Activated CD8-positive, alpha-beta T cell treated with anti-CD3 and anti-CD28 coated beads, Interleukin-2, amount 10 ng/mL, durations not matched to agents 7 days and 5 days (primary cell): ENCODE measurements at regions not wholly inside any gene's neighbourhood (a gene's known extent, or its start where the extent isn't known, plus 50 kb on each side); places are given as distances from the start of the nearest gene placed in this dataset.

Source experiments
- ATAC-seq: fragments of 150-1000 bp; cut with Tn5 transposase; one replicate; pipeline ENCODE4 v1.10.0; 2021; ENCODE audit warnings: moderate library complexity
- CTCF ChIA-PET: fragments of 350-600 bp; sonication (Branson Sonifier 250); formaldehyde crosslinking; loops from one replicate; lab custom pipeline; 2021; ENCODE audit warnings: antibody characterized with exemption; lab: Charles Lee
- POLR2A ChIA-PET: fragments of 350-600 bp; sonication (Branson Sonifier 250); formaldehyde crosslinking; loops from one replicate; lab custom pipeline; 2021; ENCODE audit warnings: antibody characterized with exemption; lab: Charles Lee
- DNase-seq: peaks from one replicate; pipeline ENCODE4 v3.0.0-alpha.2; 2020
- H3K27ac Mint-ChIP-seq: one replicate; pipeline ENCODE4 v1.8.0; 2021; ENCODE audit warnings: mild to moderate bottlenecking, mixed read lengths
- H3K27me3 Mint-ChIP-seq: one replicate; pipeline ENCODE4 v1.8.0; 2021; ENCODE audit warnings: low read depth, mixed read lengths
- H3K36me3 Mint-ChIP-seq: one replicate; pipeline ENCODE4 v1.8.0; 2021; ENCODE audit warnings: low read depth, mixed read lengths
- H3K4me1 Mint-ChIP-seq: one replicate; pipeline ENCODE4 v1.8.0; 2021; ENCODE audit warnings: low read depth, mixed read lengths
- H3K4me3 Mint-ChIP-seq: one replicate; pipeline ENCODE4 v1.8.0; 2021; ENCODE audit warnings: mild to moderate bottlenecking, mixed read lengths
- H3K9me3 Mint-ChIP-seq: one replicate; pipeline ENCODE4 v1.8.0; 2022; ENCODE audit warnings: mixed read lengths; ENCODE audit not compliant: insufficient read depth

GRCh38 chr4:171007618-171008390 is 805.4 kb upstream of the GALNTL6 start:
- Mint-ChIP-seq H3K36me3 (no peaks in the 10 kb centered on the region), H3K9me3 (no peaks in the 10 kb centered on the region), H3K27ac (no peak overlapping the region), H3K4me1 (no peaks in the 10 kb centered on the region), H3K4me3 (no peak overlapping the region), H3K27me3 (no peaks in the 10 kb centered on the region)
- no peak for ATAC-seq
- no peak for DNase-seq
- ChIA-PET CTCF (no interaction called here), POLR2A (no interaction called here)

- ATAC-seq (no peak), DNase-seq (no peak)
- H3K4me1 Mint-ChIP-seq, result no peaks in the 10 kb centered on the region
- H3K27me3 Mint-ChIP-seq, result no peaks in the 10 kb centered on the region
- H3K36me3 Mint-ChIP-seq, result no peaks in the 10 kb centered on the region
- no peak overlapping the region for H3K4me3 Mint-ChIP-seq
- H3K9me3 Mint-ChIP-seq, result no peaks in the 10 kb centered on the region
- ChIA-PET POLR2A (no interaction called here), CTCF (no interaction called here)
- H3K27ac Mint-ChIP-seq, result no peak overlapping the region
These were observed 811.0 kb upstream of the GALNTL6 start for GRCh38 chr4:171002246-171002645.

- ATAC-seq (no peak), DNase-seq (no peak)
- CTCF ChIA-PET, result interaction anchor here (0.7 kb wide), 1 partner anchor 13 kb away, joined by 3 read pairs; no protein-coding TSS in a partner anchor
- H3K27ac Mint-ChIP-seq, result no peak overlapping the region
- H3K4me1 Mint-ChIP-seq, result no peaks in the 10 kb centered on the region
- H3K27me3 Mint-ChIP-seq, result no peaks in the 10 kb centered on the region
- no peak overlapping the region for H3K4me3 Mint-ChIP-seq
- POLR2A ChIA-PET, result no interaction called here
- no peaks in the 10 kb centered on the region for H3K36me3 Mint-ChIP-seq
- H3K9me3 Mint-ChIP-seq, result no peaks in the 10 kb centered on the region
These were observed 822.1 kb upstream of the GALNTL6 start for GRCh38 chr4:170990989-170991589.

GRCh38 chr4:170988446-170988845 is 824.8 kb upstream of the GALNTL6 start:
- H3K27me3 Mint-ChIP-seq, result no peaks in the 10 kb centered on the region
- ATAC-seq, result no peak
- H3K4me3 Mint-ChIP-seq, result no peak overlapping the region
- H3K36me3 Mint-ChIP-seq, result no peaks in the 10 kb centered on the region
- DNase-seq, result no peak
- CTCF ChIA-PET, result no interaction called here
- H3K9me3 Mint-ChIP-seq, result no peaks in the 10 kb centered on the region
- POLR2A ChIA-PET, result no interaction called here
- H3K4me1 Mint-ChIP-seq, result no peaks in the 10 kb centered on the region
- no peak overlapping the region for H3K27ac Mint-ChIP-seq

- Mint-ChIP-seq H3K36me3 (no peaks in the 10 kb centered on the region), H3K9me3 (no peaks in the 10 kb centered on the region), H3K27ac (no peak overlapping the region), H3K27me3 (no peaks in the 10 kb centered on the region), H3K4me1 (no peaks in the 10 kb centered on the region), H3K4me3 (no peak overlapping the region)
- POLR2A ChIA-PET, result no interaction called here
- ATAC-seq (no peak), DNase-seq (no peak)
- CTCF ChIA-PET, result no interaction called here
These were observed 833.5 kb upstream of the GALNTL6 start for GRCh38 chr4:170979736-170980135.

- Mint-ChIP-seq H3K4me3 (no peak overlapping the region), H3K27me3 (no peaks in the 10 kb centered on the region), H3K9me3 (no peaks in the 10 kb centered on the region), H3K4me1 (no peaks in the 10 kb centered on the region), H3K36me3 (no peaks in the 10 kb centered on the region), H3K27ac (no peak overlapping the region)
- DNase-seq (no peak), ATAC-seq (no peak)
- ChIA-PET POLR2A (no interaction called here), CTCF (no interaction called here)
These were observed 834.2 kb upstream of the GALNTL6 start for GRCh38 chr4:170978990-170979389.

- CTCF ChIA-PET, result no interaction called here
- Mint-ChIP-seq H3K4me3 (no peak overlapping the region), H3K9me3 (no peaks in the 10 kb centered on the region), H3K27ac (no peak overlapping the region), H3K27me3 (no peaks in the 10 kb centered on the region), H3K36me3 (no peaks in the 10 kb centered on the region), H3K4me1 (no peaks in the 10 kb centered on the region)
- ATAC-seq, result no peak
- POLR2A ChIA-PET, result no interaction called here
- DNase-seq, result no peak
These were observed 859.3 kb upstream of the AADAT start for GRCh38 chr4:170949084-170949483.

GRCh38 chr4:170940043-170940724 is 850.4 kb upstream of the AADAT start:
- H3K36me3 Mint-ChIP-seq, result no peaks in the 10 kb centered on the region
- no peak overlapping the region for H3K4me3 Mint-ChIP-seq
- POLR2A ChIA-PET, result no interaction called here
- peaks cover 5% of the 10 kb centered on the region for H3K9me3 Mint-ChIP-seq
- no peak overlapping the region for H3K27ac Mint-ChIP-seq
- H3K4me1 Mint-ChIP-seq, result no peaks in the 10 kb centered on the region
- DNase-seq, result no peak
- no peaks in the 10 kb centered on the region for H3K27me3 Mint-ChIP-seq
- no peak for ATAC-seq
- CTCF ChIA-PET, result no interaction called here

GRCh38 chr4:170938588-170938987 is 848.8 kb upstream of the AADAT start:
- Mint-ChIP-seq H3K4me3 (no peak overlapping the region), H3K4me1 (no peaks in the 10 kb centered on the region), H3K9me3 (peaks cover 5% of the 10 kb centered on the region), H3K36me3 (no peaks in the 10 kb centered on the region), H3K27me3 (no peaks in the 10 kb centered on the region), H3K27ac (no peak overlapping the region)
- DNase-seq (no peak), ATAC-seq (no peak)
- ChIA-PET CTCF (no interaction called here), POLR2A (no interaction called here)

- ATAC-seq, result no peak
- ChIA-PET POLR2A (no interaction called here), CTCF (no interaction called here)
- Mint-ChIP-seq H3K27me3 (no peaks in the 10 kb centered on the region), H3K9me3 (no peaks in the 10 kb centered on the region), H3K36me3 (no peaks in the 10 kb centered on the region), H3K4me1 (no peaks in the 10 kb centered on the region), H3K4me3 (no peak overlapping the region), H3K27ac (no peak overlapping the region)
- DNase-seq, result no peak
These were observed 841.6 kb upstream of the AADAT start for GRCh38 chr4:170931321-170931720.

GRCh38 chr4:170888660-170889059 is 798.9 kb upstream of the AADAT start:
- Mint-ChIP-seq H3K4me1 (no peaks in the 10 kb centered on the region), H3K36me3 (no peaks in the 10 kb centered on the region), H3K9me3 (no peaks in the 10 kb centered on the region), H3K27ac (no peak overlapping the region), H3K4me3 (no peak overlapping the region), H3K27me3 (no peaks in the 10 kb centered on the region)
- no peak for ATAC-seq
- ChIA-PET CTCF (no interaction called here), POLR2A (no interaction called here)
- no peak for DNase-seq

GRCh38 chr4:170887396-170887795 is 797.6 kb upstream of the AADAT start:
- CTCF ChIA-PET, result no interaction called here
- no peaks in the 10 kb centered on the region for H3K36me3 Mint-ChIP-seq

More at GRCh38 chr4:170887396-170887795, 797.6 kb upstream of the AADAT start:
- no peak for DNase-seq
- Mint-ChIP-seq H3K27me3 (no peaks in the 10 kb centered on the region), H3K9me3 (no peaks in the 10 kb centered on the region), H3K4me1 (no peaks in the 10 kb centered on the region), H3K27ac (no peak overlapping the region), H3K4me3 (no peak overlapping the region)
- POLR2A ChIA-PET, result no interaction called here
- ATAC-seq, result no peak
